ENCODE measurements at regions not wholly inside any gene's neighbourhood (a gene's known extent, or its start where the extent isn't known, plus 50 kb on each side); places are given as distances from the start of the nearest gene placed in this dataset.
A peak's percentile ranks its signal among the peaks of the same experiment; 100 is the strongest.
"Not testable (repeated sequence)": the region's sequence is repeated elsewhere in the genome, so short reads cannot be mapped to it uniquely, and the experiment has no call there.

DNA sequence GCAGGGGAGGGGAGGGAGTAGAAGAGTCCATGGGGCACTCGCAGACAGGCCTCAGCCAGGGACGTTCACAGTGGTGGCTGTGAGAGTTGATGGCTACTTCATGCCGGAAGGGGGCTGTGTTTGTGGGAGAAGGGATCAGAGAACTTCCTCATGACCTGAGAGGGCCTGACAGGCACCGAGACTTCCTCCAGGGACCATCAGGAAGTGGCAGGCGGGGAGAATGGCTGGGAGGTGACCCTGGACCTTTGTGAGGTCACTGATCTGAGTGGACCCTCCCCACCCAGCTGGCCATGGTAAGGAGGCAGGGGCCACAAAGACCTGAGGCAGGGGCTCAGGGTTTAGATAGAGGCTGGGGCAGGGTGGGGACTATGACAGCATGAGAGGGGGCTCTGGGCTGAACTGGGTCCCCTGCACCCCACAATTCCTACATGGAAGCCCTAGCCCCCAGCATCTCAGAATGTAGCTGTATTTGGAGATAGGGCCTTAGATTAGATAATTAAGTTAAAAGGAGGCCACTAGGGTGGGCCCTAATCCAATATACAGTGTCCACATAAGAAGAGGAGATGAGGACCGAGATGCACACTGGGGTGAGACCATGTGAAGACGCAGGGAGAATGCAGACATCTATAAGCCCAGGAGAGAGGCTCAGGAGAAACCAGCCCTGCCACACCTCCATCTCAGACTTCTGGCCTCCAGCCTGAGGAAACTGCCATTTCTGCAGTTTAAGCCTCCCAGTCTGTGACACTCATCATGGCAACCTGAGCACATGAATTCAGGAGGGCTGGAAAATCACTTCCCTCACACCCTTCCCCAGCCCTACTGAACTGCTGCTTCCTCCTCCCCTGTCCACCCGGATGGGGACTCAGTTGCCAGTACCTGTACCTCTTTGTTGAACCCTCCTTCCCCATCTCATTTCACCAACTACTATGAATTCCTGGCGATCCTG is 273.9 kb upstream of the ZNF32 start:
- no peak overlapping the region for H3K4me3 ChIP-seq (ENCODE audit: low read depth, low read length)
- TF ChIP-seq CTCF (conservative IDR thresholded peaks at IDR 0.05; ENCODE audit: low read depth, low read length) = peak; percentile 17
- peak; percentile 21 for DNase-seq (ENCODE audit: low read depth)

DNA sequence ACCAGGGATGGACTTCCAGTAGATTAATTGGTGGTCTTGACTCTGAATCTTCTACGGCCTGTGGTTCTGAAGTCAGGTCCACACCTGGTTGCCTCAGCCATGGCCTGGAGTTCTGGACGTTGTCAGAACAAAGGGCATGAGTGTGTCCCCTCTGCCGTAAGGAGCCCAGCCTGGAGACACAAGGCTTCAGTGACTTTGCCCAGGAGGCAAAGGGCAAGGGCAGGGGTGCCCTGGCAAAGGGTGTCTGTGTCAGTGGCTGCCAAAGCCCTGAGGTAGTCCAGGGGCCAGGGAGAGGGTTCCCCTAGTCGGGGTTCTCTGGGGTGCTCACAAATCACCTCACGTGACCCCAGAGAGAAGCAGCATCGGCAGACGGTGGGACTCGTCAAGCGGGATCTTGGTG is 273.2 kb upstream of the ZNF32 start:
- H3K4me3 ChIP-seq (ENCODE audit: low read depth, low read length) = no peak overlapping the region
- TF ChIP-seq CTCF (conservative IDR thresholded peaks at IDR 0.05; ENCODE audit: low read depth, low read length) = no peak
- DNase-seq (ENCODE audit: low read depth) = no peak

DNA sequence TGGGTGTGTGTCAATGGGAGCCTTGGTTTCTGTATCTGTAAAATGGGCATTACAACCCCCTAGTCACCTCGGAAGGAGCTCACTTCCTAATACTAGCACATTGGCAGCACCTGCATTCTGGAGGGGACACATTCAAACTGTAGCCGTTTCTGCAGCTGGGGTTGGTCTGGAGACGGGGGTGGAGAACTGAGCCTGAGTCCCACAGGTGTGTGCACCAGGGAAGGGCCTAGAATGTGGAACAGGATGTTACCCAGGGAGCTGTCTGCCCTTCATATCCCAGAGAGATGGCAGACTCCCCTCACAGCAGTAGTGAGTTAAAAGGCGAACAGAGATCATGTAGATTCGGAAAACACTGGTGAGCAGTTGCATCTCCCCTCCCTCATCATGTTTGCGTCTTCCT is 272.8 kb upstream of the ZNF32 start:
- no peak for TF ChIP-seq CTCF (conservative IDR thresholded peaks at IDR 0.05; ENCODE audit: low read depth, low read length)
- no peak overlapping the region for H3K4me3 ChIP-seq (ENCODE audit: low read depth, low read length)
- no peak for DNase-seq (ENCODE audit: low read depth)

GRCh38 chr10:43920236-43920758 is 271.6 kb upstream of the ZNF32 start:
- not testable (repeated sequence) for H3K4me3 ChIP-seq (ENCODE audit: low read depth, low read length); DNase-seq (ENCODE audit: low read depth)

- no peak for TF ChIP-seq CTCF (conservative IDR thresholded peaks at IDR 0.05; ENCODE audit: low read depth, low read length)
- no peak for DNase-seq (ENCODE audit: low read depth)
- H3K4me3 ChIP-seq (ENCODE audit: low read depth, low read length) = no peak overlapping the region
Observed at GRCh38 chr10:43913676-43914235, 265.1 kb upstream of the ZNF32 start.

DNA sequence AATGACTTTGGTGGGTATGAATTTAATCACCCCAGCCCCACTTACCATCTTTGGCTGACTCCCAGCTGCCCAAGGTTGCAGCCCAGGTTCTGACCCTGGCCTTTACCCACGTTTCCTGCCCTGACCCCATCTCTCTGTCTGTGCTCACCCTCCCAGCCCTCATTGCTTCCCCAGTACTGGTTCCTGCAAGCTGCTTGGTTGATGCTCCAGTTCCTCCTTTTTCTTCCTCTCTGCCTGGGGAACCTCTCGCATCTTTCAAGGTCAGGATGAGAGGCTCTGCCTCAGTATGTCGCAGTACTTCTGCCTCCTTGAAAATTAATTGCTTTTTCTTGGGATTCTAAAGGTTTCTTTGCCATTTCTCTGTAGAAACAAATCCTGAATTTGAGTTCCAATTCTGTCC is 263.8 kb upstream of the ZNF32 start:
- no peak for DNase-seq (ENCODE audit: low read depth)
- H3K4me3 ChIP-seq (ENCODE audit: low read depth, low read length) = no peak overlapping the region
- TF ChIP-seq CTCF (conservative IDR thresholded peaks at IDR 0.05; ENCODE audit: low read depth, low read length) = no peak

- no peak for TF ChIP-seq CTCF (conservative IDR thresholded peaks at IDR 0.05; ENCODE audit: low read depth, low read length)
- H3K4me3 ChIP-seq (ENCODE audit: low read depth, low read length) = no peak overlapping the region
- DNase-seq (ENCODE audit: low read depth) = no peak
Observed at GRCh38 chr10:43906490-43906889, 257.8 kb upstream of the ZNF32 start.

Data from choroid plexus epithelial cell (primary cell).